NCI-H1436 (cell line): ENCODE measurements at regions not wholly inside any gene's neighbourhood (a gene's known extent, or its start where the extent isn't known, plus 50 kb on each side); places are given as distances from the start of the nearest gene placed in this dataset.

Experiments used
- DNase-seq: peaks from one replicate; lab custom pipeline; 2025; lab: John Stamatoyannopoulos, UW

GRCh38 chr13:111516712-111517640 lies 196.5 kb downstream of the TEX29 start:
- no peak for DNase-seq

- DNase-seq = no peak
These were observed 197.2 kb downstream of the TEX29 start for GRCh38 chr13:111517641-111518010.

GRCh38 chr13:111518161-111518792 lies 197.8 kb downstream of the TEX29 start:
- peak; percentile 39 for DNase-seq

DNA sequence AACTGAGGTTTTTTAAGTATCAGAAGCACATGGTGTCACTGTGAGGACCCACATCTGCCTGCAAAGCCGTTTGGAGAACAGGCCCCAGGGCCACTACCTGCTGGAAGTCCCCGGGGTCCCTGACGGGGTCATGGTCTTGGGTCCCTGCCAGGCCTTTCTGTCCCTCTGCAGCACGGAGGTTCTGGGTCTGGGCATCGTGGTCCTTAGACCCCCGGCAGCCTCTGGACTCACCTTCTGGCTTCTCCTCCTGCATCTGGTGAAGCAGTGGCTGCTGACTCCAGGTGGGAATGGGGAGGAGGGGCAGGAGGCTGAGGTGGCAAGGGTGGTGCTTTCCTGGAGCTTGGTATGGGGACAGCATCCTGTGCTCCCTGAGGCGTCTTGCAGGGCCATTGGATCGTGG lies 198.6 kb downstream of the TEX29 start:
- DNase-seq = no peak

DNA sequence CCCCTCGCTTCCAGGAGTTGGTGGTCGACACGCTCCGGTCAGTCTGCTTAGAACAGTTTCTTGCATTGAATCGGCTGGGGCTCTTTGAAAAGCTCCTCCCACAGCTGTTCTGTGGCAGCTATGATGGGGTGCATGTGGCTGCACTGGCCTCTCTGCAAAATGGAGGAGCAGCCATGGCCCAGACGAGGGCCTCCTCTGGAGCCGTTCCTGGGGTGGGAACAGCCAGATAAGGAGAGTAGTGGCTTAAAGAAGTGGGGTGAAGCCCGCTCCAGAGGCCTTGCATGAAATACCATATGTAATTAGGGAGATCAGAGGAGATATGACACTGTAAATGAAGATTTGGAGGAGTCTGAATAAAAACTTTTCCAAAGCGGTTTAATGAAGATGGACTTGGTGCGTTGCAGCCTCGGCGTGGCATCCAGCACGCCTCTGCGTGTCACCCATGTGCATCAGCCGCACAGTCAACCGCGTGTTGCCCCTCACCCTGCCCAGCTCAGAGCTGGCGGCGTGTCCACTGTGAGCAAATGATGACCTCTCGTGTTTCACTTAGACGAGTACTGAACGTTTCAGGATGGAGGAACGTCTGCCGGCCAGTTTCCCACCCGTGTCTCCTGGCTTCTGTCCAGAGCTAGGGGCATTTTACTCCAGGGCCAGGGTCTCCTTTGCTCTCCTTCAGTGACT lies 199.2 kb downstream of the TEX29 start:
- DNase-seq = no peak

DNA sequence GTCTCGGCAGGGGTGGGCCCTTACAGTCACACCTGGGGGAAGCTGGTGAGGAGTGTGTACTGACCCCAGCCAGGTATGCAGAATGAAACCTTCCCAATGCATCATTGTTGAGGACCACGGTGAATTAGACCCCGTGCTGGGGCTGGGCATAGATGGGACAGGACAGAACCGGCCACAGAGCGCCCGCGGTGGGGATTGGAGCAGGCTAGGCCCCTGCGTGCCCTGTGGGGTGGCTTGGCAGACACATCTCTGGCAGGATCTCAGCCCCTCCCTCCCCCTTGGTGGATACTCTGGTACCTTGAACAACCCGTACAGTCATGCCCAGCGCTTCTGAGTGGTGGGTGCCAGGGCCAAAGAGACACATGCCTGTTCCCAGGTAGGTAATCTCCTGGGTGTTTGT lies 200.6 kb downstream of the TEX29 start:
- no peak for DNase-seq

GRCh38 chr13:111521691-111522229 lies 201.3 kb downstream of the TEX29 start:
- DNase-seq = no peak

DNA sequence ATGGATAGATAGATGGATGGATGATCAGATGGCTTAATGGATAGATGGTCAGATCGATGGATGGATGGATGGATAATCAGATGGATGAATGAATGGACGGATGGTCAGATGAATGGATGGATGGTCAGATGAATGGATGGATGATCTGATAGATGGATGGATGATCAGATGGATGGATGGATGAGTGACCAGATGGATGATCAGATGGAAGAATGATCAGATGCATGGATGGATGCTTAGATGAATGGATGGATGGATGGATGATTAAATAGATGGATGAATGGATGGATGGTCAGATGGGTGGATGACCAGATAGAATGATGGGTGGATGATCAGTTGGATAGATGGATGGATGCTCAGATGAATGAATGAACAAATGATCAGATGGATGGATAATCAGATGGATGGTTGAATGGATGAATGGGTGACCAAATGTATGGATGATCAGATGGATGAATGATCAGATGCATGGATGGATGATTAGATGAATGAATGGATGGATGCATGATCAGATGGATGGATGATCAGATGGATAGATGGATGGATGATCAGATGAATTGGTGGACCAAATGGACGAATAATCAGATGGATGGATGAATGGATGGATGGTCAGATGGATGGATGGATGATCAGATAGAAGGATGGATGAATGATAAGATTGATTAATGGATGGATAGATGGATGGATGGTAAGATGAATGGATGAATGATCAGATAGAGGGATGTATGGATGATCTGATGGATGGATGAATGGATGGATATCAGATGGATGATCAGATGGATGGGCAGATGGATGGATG lies 205.1 kb downstream of the TEX29 start:
- DNase-seq = no peak

GRCh38 chr13:111526922-111527321 lies 206.5 kb downstream of the TEX29 start:
- no peak for DNase-seq

GRCh38 chr13:111527614-111528229 lies 207.3 kb downstream of the TEX29 start:
- no peak for DNase-seq

- no peak for DNase-seq
These were observed 208.1 kb downstream of the TEX29 start for GRCh38 chr13:111528513-111528912.

DNA sequence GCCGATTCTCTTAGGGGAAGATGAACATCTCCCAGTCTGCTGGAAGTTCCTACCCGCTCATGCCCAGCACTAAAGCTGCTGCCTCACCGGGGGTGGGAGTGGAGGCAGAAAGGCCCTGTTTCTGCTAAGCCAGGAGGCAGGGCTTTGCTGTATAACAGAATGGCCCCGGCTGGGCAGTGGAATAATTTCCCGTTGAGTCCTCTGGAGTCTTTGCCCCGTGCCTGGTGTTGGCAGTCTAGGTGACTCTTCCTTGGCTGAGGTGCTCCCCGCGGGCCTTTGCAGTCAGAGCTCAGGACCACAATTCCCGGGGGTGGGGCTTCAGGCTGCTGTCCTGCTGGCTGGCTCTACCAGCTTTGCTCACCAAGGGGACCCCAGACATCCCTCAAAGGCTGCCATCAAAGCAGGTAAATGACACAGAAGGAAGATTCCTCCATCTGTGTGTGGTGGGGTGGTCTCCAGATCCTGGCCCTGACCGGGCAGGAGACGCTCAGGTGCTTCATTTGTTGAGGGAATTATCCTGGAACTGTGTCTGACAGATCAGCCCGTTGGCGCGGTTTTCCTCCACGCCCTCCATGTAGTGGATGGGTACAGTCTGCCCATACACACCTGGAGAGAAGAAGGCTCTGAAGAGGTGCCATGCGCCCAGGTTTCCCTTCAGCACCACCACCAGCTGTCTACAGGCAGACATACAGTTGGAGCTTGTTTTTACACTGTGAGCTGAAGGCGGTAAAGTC lies 209.9 kb downstream of the TEX29 start:
- no peak for DNase-seq

DNA sequence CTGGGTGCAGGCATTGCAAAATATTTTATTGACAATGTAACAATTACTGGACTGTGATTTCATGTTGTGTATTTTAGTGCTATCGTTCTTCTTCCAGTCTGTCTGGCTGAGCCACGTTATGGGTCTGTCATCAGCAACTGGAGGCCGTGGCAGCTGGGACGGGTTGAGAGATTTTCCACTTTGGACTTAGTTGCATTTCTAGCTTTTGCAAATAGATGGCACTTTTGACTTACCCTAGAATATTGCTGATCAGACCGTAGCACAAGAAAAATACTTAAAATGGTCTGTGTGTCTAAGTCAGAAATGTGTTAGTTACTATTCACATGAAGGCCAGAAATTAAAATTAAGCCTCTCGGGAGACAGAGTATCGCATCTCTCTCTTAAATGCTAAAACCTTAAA lies 211.1 kb downstream of the TEX29 start:
- DNase-seq = no peak

DNA sequence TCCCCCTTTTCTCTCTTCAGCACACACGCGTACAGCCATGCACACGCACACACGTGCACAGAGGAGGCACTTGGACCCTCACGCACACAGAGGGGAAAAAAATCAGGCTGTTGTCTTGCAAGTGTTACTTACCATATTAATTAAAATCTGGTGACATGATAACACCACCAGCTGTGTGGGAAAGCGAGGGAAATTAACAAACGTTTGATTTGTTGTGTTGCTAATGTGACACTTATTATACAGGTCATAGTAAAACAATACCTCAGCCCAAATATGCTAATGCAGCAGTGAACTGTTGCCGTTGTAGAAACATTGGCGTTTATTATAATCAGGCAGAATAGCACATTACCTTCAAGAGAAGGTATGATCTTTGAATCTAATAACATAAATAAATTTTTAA lies 211.7 kb downstream of the TEX29 start:
- DNase-seq = no peak

DNA sequence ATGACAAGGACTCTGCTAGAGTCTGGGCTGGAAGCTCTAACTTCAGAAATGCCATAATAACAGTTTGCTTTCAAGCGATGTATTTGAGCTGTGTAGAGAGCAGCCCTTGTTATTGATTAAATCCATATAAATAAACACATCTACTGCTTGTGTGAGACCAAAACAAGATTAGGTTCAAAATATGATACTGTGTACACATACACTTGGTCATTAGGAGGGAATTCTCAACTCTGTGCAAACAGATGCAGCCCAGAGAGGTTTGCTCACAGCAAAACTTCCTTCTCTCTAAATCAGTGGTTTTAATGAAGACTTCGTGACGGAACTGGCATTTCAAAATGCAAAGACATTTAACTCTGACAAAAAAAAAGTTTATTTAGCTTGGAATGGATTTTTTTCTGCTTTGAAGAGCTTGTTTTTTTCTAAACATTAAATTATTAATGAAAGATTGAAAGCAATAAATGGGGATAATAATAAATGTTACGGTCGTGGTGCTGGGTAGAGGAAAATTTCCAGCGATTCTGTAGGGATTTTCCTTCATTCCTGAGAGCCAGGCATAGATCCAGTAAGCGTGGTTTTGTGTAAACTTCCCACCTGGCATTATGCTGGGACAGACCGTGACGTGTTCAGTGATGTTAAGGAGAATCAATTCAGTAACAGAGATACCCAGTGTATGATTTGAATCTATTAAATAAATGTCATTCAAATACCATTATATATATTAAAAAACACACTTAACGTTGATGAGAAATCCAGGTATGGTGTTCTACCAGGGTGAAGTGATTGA lies 213.7 kb downstream of the TEX29 start:
- no peak for DNase-seq

DNA sequence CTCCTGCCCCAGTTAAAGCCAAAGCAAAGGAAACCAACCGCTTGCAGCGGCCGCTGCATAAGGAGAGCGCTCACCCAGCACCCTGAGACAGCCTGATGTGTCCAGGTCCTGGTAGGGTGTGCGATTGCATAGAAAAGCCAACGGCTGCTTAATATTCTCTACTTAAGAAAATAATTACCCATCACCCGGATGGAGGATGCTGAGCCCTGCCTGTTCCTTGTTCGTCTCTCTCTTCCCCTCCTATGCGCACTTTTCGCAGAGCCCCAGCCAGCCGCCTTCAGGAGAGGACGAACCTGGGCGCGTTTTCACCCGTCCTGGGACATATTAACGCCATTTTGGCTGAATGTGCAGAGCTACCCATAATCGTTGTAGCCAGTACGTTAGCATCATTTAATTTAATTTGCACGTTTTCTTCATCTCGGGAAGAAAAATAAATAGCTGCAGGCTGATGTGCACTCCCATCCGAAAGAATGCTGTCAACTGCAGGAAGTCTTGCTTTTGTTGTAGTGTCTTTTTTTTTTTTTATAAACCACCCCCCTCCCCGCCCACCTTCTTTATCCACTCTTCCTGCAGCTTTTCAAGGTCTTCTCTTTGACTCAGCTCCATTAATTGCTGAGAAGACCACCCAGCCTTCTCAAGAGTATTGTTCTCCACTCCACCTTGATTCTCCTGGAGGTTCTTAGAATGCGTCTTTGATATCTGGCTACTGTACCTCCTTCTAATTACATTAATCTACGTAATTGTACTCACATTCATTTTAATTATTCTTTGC lies 214.5 kb downstream of the TEX29 start:
- no peak for DNase-seq

GRCh38 chr13:111535523-111535811 lies 215.0 kb downstream of the TEX29 start:
- DNase-seq = no peak

GRCh38 chr13:111536075-111536642 lies 215.7 kb downstream of the TEX29 start:
- DNase-seq = no peak
